Testis (tissue), 2 donors: ENCODE measurements at regions not wholly inside any gene's neighbourhood (a gene's known extent, or its start where the extent isn't known, plus 50 kb on each side); places are given as distances from the start of the nearest gene placed in this dataset.
"Not testable (repeated sequence)": the region's sequence is repeated elsewhere in the genome, so short reads cannot be mapped to it uniquely, and the experiment has no call there.

Experiments
- DNase-seq: peaks from one replicate; pipeline ENCODE4 v3.0.0-alpha.2; 2019
- H3K27ac ChIP-seq, 2 donors: fragments of 200-600 bp; sonication (generic); one replicate each; pipeline ENCODE4 v1.5.1; 2019
- H3K27me3 ChIP-seq: fragments of 200-600 bp; sonication (generic); one replicate; pipeline ENCODE4 v1.5.1; 2019
- H3K36me3 ChIP-seq: fragments of 200-600 bp; sonication (generic); one replicate; pipeline ENCODE4 v1.5.1; 2017; ENCODE audit warnings: low read depth; ENCODE audit errors: missing control alignments
- H3K4me1 ChIP-seq: fragments of 200-600 bp; sonication (generic); one replicate; pipeline ENCODE4 v1.5.1; 2019
- H3K4me3 ChIP-seq, 2 donors: fragments of 200-600 bp; sonication (generic); one replicate each; pipeline ENCODE4 v1.5.1; 2017 to 2019
- H3K9me3 ChIP-seq: fragments of 200-600 bp; sonication (generic); one replicate; pipeline ENCODE4 v1.5.1; 2017
- POLR2A ChIP-seq: fragments of 450-650 bp; IDR thresholded peaks from one replicate; pipeline ENCODE4 v1.6.1; 2017; ENCODE audit warnings: antibody characterized with exemption, mild to moderate bottlenecking, moderate library complexity
- WGBS, 2 donors: methylation state at CpG; one replicate each; pipeline ENCODE4 v1.1.5; 2018; 5-methylcytosine and 5-hydroxymethylcytosine counted together
- intact Hi-C: fragments of 100-400 bp; cut with DNase I; formaldehyde crosslinking; loops from one replicate; pipeline ENCODE4 v1.15.1; 2023; ENCODE audit warnings: low total_unique reads
- TF ChIP-seq, protein P1 (sequence below), 3 experiments: fragments of 450-650 bp in 2 of 3; fragments of 200-600 bp in 1 of 3; sonication (generic) in 1 of 3; IDR thresholded peaks; one replicate each; pipeline ENCODE4 v1.5.1; 2016 to 2019; ENCODE audit warnings: antibody characterized with exemption in 3 of 3, mild to moderate bottlenecking in 2 of 3, moderate library complexity in 1 of 3

DNA sequence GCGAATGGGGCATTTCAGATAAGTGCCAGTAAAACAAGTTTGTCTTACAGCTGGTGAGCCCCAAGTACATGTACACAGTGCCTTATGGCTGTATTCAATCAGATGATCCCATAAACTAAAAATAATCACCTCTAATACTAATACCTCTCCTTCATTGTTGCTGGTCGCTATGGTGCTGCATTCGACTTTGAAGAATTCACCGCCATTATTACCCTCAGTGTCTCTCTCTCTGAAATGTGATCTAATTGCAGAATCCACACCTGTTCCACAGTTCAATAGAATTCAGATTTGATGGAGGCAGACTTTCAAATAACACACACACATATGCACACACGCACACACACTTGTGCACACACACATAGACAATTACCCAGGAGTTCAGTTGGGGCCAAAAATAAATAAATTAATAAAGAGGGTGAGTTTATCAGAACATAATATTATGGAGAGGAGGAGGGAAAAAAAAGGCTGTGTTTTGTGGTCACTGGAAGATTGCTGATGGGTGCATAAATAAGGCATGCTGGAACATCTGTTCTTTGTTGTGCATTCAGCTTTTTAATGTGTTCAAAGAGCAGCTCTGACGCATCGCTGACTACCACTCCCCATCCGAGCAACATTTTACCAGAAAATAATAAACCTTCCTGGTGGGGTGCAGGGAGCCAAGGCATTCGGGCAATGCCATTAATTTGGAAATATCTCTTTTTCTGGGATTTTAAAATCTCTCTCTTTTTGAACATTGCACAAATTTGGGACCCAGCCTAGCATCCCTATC, 235.7 kb downstream of the SATB1 start:
- intact Hi-C loops: no loop called here
- no peaks in the 10 kb centered on the region for H3K27me3 ChIP-seq

DNA sequence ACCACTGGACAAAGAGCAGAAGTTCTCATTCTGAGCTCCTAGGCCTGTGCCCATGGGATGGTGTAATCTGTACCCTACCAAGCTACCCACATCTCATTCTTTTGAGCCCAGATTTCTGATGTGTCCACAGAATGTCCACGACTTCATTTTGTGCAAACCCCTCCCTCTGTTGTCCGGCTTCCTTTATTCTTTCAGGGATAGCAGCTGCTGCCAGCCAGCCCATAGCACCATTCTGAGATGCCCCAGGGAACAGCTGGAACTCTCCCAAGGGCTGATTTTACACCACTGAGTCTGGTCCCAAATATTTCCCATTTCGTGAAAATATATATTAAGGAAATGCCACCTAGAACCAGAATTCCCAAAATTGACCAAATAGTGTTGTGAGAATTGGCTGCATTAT, 236.6 kb downstream of the SATB1 start:
- WGBS, 2 donors: 80 to 86% methylated on average over 3 of the region's 3 CpGs

More for the DNA sequence above, 235.7 kb downstream of the SATB1 start:
- 76 to 77% methylated on average over 9 of the region's 9 CpGs for WGBS, 2 donors
- no peak for DNase-seq
- H3K4me1 ChIP-seq: no peaks in the 10 kb centered on the region
- H3K4me3 ChIP-seq: no peak overlapping the region
- no peaks in the 10 kb centered on the region for H3K9me3 ChIP-seq
- TF ChIP-seq POLR2A: no peak
- TF ChIP-seq, protein P1, sequence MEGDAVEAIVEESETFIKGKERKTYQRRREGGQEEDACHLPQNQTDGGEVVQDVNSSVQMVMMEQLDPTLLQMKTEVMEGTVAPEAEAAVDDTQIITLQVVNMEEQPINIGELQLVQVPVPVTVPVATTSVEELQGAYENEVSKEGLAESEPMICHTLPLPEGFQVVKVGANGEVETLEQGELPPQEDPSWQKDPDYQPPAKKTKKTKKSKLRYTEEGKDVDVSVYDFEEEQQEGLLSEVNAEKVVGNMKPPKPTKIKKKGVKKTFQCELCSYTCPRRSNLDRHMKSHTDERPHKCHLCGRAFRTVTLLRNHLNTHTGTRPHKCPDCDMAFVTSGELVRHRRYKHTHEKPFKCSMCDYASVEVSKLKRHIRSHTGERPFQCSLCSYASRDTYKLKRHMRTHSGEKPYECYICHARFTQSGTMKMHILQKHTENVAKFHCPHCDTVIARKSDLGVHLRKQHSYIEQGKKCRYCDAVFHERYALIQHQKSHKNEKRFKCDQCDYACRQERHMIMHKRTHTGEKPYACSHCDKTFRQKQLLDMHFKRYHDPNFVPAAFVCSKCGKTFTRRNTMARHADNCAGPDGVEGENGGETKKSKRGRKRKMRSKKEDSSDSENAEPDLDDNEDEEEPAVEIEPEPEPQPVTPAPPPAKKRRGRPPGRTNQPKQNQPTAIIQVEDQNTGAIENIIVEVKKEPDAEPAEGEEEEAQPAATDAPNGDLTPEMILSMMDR (IDR thresholded peaks at IDR 0.05): no peak
- no peak overlapping the region for H3K27ac ChIP-seq
- H3K36me3 ChIP-seq: no peaks in the 10 kb centered on the region

DNA sequence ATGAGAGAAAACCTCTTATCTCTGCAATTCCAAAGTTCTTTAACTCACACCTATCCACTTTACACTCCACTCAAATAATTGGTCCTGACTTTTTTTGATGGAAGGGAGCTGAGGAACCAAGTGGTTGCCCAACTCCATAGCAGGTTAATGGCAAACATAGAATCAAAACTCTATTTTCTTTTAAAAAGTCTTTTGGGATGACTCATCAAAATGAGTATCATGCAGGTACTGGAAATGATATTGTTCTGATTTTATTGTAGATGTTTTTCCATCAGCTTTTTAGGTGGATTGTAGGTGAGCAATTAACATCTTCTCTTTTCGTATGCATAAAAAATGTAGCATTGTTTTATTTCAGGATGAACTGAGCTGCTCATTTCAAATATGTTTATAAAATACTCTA, 239.5 kb downstream of the SATB1 start:
- H3K9me3 ChIP-seq: no peaks in the 10 kb centered on the region
- no peaks in the 10 kb centered on the region for H3K27me3 ChIP-seq
- TF ChIP-seq, protein P1 (IDR thresholded peaks at IDR 0.05): no peak
- TF ChIP-seq POLR2A: no peak
- intact Hi-C loops: no loop called here
- no peaks in the 10 kb centered on the region for H3K36me3 ChIP-seq
- 96 to 100% methylated on average over 1 of the region's 1 CpG for WGBS, 2 donors
- DNase-seq: no peak
- no peak overlapping the region for H3K4me3 ChIP-seq
- no peaks in the 10 kb centered on the region for H3K4me1 ChIP-seq
- H3K27ac ChIP-seq: no peak overlapping the region

More for the DNA sequence above, 236.6 kb downstream of the SATB1 start:
- H3K27me3 ChIP-seq: no peaks in the 10 kb centered on the region
- no peak overlapping the region for H3K27ac ChIP-seq
- no peak for TF ChIP-seq POLR2A
- H3K36me3 ChIP-seq: no peaks in the 10 kb centered on the region
- H3K4me3 ChIP-seq: no peak overlapping the region
- DNase-seq: no peak
- H3K9me3 ChIP-seq: no peaks in the 10 kb centered on the region
- intact Hi-C loops: no loop called here
- H3K4me1 ChIP-seq: no peaks in the 10 kb centered on the region

DNA sequence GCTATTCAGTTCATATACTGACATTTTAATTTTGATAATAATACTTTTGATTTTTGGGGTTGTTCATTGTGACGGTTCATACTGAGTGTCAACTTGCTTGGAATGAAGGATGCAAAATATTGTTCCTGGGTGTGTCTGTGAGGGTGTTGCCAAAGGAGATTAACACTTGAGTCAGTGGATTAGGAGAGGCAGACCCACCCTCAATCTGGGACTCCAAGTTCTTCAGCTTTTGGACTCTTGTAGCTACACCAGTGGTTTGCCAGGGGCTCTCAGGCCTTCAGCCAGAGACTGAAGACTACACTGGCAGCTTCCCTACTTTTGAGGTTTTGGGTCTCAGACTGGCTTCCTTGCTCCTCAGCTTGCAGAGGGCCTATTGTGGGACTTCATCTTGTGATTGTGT, 242.2 kb downstream of the SATB1 start:
- intact Hi-C loops, H3K9me3 ChIP-seq: not testable (repeated sequence)
- 75 to 89% methylated on average over 1 of the region's 1 CpG for WGBS, 2 donors

DNA sequence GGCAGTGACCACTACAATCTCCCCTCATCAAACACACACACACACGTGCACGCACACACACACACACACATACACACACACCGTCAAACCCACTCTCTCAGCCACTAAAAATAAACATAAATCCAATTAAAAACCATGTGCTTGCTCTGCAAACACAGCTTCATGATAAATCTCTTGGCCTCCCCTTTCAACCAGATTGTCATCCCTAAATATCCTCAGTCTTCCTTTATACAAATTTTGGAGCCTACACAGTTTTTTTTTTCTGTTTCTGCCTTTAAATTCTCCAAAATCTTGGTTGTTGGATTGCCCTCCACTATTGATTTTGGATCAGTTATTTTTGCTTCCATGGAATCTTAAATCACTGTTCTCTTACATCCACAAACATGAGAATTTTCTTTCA, 245.6 kb downstream of the SATB1 start:
- no peak overlapping the region for H3K27ac ChIP-seq
- 70 to 86% methylated on average over 3 of the region's 3 CpGs for WGBS, 2 donors
- H3K27me3 ChIP-seq: no peaks in the 10 kb centered on the region
- H3K4me3 ChIP-seq: no peak overlapping the region
- intact Hi-C loops: no loop called here
- no peaks in the 10 kb centered on the region for H3K36me3 ChIP-seq
- no peaks in the 10 kb centered on the region for H3K9me3 ChIP-seq
- TF ChIP-seq, protein P1 (IDR thresholded peaks at IDR 0.05): no peak
- TF ChIP-seq POLR2A: no peak
- DNase-seq: no peak
- no peaks in the 10 kb centered on the region for H3K4me1 ChIP-seq

More for the DNA sequence above, 242.2 kb downstream of the SATB1 start:
- not testable (repeated sequence) for H3K27ac ChIP-seq, H3K4me3 ChIP-seq, H3K36me3 ChIP-seq, DNase-seq, H3K27me3 ChIP-seq, H3K4me1 ChIP-seq

DNA sequence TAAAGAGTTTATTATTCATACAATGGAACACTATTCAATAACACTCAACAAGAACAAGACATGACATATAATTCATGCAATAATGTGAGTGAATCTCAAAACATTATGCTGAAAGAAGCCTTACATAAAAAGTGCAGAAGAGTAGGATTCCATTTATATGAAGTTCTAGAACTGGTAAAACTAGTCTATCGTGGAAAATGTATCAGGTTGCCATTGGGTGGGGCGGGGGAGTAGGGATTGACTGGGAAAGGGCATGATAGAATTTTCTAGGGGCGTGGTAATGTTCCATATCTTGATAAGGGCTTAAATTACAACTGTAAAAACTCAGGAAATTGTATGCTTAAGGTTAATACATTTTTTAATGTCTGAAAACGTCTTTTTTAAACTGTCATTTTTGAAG, 247.9 kb downstream of the SATB1 start:
- Histone ChIP-seq H3K36me3 (no peaks in the 10 kb centered on the region), H3K4me3 (no peak overlapping the region), H3K27me3 (no peaks in the 10 kb centered on the region), H3K4me1 (no peaks in the 10 kb centered on the region), H3K9me3 (no peaks in the 10 kb centered on the region), H3K27ac (no peak overlapping the region)
- WGBS, 2 donors: 87 to 91% methylated on average over 4 of the region's 4 CpGs
- TF ChIP-seq, protein P1 (IDR thresholded peaks at IDR 0.05): no peak
- no peak for TF ChIP-seq POLR2A
- intact Hi-C loops: no loop called here
- DNase-seq: no peak

DNA sequence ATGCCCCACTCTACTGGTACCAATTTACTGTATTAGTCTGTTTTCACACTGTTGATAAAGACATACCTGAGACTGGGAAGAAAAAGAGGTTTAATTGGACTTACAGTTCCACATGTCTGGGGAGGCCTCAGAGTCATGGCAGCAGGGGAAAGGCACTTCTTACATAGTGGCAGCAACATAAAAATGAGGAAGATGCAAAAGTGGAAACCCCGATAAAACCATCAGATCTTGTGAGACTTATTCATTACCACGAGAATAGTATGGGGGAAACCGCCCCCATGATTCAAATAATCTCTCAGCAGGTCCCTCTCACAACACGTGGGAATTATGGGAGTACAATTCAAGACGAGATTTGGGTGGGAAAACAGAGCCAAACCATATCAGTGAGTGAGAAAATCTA, 251.2 kb downstream of the SATB1 start:
- WGBS, 2 donors: 81 to 87% methylated on average over 5 of the region's 5 CpGs
- not testable (repeated sequence) for H3K27ac ChIP-seq

More for the DNA sequence above, 251.2 kb downstream of the SATB1 start:
- DNase-seq, H3K4me1 ChIP-seq, intact Hi-C loops, H3K4me3 ChIP-seq, H3K9me3 ChIP-seq, H3K36me3 ChIP-seq, H3K27me3 ChIP-seq: not testable (repeated sequence)
